GM19239 (cell line): ENCODE measurements at regions not wholly inside any gene's neighbourhood (a gene's known extent, or its start where the extent isn't known, plus 50 kb on each side); places are given as distances from the start of the nearest gene placed in this dataset.

Experiments
- DNase-seq: peaks from one replicate; pipeline ENCODE4 v3.0.0; 2011; ENCODE audit warnings: low spot score; ENCODE audit not compliant: insufficient read length
- FAIRE-seq: peaks from 2 replicates; lab custom pipeline; 2011; peaks lifted over from hg19 to GRCh38; lab: Jason Lieb, UNC

DNA sequence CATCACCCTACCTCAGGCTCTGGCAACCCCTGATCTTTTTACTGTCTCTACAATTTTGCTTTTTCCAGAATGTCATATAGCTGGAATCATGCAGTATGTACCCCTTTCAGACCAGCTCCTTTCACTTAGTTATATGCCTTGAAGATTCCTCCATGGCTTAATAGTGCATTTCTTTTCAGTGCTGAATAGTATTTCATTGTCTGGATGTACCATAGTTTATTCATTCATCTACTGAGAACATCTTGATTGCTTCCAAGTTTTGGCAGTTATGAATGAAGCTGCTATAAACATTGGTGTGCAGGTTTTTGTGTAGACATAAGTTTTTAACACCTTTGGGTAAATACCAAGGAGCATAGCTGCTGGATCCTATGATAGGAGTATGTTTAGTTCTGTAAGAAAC lies 50.8 kb upstream of the ANP32A start:
- FAIRE-seq, result no peak

DNA sequence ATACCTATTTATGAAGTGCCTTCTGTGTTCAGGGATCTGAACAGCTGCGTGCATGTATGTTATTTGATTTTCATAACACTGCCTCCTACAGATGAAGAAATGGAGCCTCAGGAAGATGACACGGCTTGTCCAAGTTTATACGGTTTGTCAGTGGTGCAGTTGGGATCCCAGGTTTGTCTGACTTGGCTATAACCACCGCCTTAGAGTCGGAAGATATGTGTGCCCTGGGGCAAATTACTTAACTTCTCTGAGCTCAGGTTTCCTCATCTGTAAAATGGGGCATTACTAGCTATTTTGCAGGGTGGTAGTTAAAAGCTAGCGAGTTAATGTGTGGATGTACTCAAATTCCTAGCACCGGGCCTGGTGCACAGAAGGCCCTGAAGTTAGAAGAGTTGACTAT lies 54.1 kb upstream of the ANP32A start:
- FAIRE-seq, result no peak

More for the DNA sequence above, 50.8 kb upstream of the ANP32A start:
- DNase-seq, result no peak

DNA sequence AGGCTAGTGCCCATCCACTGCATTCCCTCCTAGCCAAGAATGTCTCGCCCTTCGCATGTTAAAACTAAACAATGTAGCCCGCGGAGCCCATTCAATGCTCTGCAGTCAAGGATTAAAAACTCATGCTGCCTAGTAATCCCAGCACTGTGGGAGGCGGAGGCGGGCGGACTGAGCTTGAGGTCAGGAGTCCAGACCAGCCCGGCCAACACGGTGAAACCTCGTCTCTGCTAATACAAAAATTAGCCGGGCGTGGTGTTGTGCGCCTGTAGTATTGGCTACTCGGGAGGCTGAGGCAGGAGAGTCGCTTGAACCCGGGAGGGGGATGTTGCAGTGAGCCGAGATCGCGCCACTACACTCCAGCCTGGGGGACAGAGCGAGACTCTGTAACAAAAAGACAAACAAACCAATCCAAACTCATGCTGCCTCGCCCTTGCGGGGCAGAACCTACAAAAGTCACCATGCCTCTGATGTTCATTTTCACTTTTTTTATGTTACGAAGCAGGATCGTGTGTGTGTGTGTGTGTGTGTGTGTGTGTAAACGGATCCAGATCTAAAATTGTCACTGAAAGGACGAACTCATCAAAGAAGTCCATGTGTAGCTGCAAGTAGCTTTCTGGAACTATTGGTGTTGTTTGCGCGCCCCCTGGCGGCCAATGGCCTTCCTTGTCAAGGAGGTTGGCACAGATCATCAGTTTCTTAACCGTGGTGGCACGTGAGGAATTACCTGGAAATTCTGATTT lies 54.8 kb upstream of the SPESP1 start:
- FAIRE-seq (peak; percentile 56), DNase-seq (peak; percentile 50)

More for the DNA sequence above, 54.1 kb upstream of the ANP32A start:
- DNase-seq, result no peak

DNA sequence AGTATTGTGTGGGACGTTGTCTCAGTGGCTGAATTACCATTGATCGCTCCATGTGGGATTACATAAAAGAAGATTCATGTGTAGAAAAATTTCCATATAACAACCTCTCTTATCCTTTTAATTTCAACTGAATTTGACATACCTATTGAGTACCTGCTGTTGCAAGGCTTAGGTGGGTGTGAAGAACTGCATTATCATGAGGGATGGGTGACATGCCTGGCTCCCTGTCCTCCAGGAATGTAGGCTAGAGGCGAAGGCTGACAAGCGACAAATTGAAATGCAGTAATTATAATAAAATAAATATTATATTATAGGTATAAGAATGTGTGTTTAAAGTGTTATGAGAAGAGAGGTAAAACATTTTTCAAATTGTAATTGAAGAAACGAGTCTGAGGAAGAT lies 52.7 kb upstream of the SPESP1 start:
- no peak for FAIRE-seq
- DNase-seq, result no peak

DNA sequence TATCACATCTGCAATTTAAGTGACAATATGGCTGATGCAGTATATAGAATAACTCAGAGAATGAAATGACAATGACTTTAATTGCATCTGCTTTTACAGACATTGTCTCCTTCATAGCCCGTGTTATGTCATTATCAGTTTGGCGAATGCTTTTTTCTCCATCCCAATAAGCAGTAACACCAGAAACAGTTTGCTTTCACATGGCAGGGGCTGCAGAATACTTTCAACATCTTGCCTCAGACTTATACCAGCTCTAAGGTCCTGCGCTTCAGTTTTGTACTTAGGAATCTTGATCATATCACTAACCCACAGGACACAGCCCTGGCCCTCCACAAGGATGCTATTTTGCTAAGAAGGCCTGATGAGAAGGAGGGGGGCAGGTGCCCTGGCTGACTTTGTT lies 49.9 kb upstream of the SPESP1 start:
- FAIRE-seq (no peak), DNase-seq (no peak)
